ENCODE measurements at regions not wholly inside any gene's neighbourhood (a gene's known extent, or its start where the extent isn't known, plus 50 kb on each side); places are given as distances from the start of the nearest gene placed in this dataset.
"Not testable (repeated sequence)": the region's sequence is repeated elsewhere in the genome, so short reads cannot be mapped to it uniquely, and the experiment has no call there.

DNA sequence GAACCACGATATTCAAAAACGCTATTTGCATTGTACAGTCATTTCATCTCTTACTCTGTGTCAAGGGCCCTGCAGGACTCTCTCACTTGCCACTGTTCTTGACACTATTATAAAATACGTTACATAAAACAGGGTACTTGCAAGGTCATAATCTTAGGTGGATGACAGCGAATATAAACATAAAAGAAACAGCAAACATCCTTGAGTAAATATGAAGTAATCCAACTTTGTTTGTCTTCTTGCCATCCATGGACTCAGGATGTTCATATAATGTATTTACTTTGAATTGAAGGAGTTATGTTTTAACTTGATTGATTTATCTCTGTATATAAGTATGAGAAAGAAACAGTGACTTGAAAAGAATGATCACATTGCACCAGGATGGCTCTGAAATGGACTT lies 106.6 kb downstream of the UGT2B4 start:
- DNase-seq (ENCODE audit: low read depth in 1 of 2, low spot score in 1 of 2), result peak in 1 of 2 experiments; percentile 58
- H3K4me2 ChIP-seq, result peak overlapping the region; percentile 38; the same call in 1 of the 3 replicates
- FAIRE-seq, H3K9me3 ChIP-seq, CTCF ChIA-PET, POLR2A ChIA-PET, H3K4me3 ChIP-seq, H3K27ac ChIP-seq, ATAC-seq, H3K4me1 ChIP-seq: not testable (repeated sequence)
- TF ChIP-seq CEBPB (IDR thresholded peaks at IDR 0.05), result peak; percentile 21 to 24; a peak in 2 of 4 replicates
- TF ChIP-seq, protein P1, sequence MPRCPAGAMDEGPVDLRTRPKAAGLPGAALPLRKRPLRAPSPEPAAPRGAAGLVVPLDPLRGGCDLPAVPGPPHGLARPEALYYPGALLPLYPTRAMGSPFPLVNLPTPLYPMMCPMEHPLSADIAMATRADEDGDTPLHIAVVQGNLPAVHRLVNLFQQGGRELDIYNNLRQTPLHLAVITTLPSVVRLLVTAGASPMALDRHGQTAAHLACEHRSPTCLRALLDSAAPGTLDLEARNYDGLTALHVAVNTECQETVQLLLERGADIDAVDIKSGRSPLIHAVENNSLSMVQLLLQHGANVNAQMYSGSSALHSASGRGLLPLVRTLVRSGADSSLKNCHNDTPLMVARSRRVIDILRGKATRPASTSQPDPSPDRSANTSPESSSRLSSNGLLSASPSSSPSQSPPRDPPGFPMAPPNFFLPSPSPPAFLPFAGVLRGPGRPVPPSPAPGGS (IDR thresholded peaks at IDR 0.05), result 0 out of 3 replicates have a peak, but pooled peaks have one; percentile 25
- TF ChIP-seq GATA3 (IDR thresholded peaks at IDR 0.05; ENCODE audit: borderline replicate concordance), result peak; percentile 60
- 0 out of 5 replicates have a peak, but pooled peaks of 1 of the 2 experiments have one; percentile 21 for TF ChIP-seq JUN (IDR thresholded peaks at IDR 0.05)
- TF ChIP-seq, protein P2, sequence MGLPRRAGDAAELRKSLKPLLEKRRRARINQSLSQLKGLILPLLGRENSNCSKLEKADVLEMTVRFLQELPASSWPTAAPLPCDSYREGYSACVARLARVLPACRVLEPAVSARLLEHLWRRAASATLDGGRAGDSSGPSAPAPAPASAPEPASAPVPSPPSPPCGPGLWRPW (IDR thresholded peaks at IDR 0.05), result 0 out of 2 replicates have a peak, but pooled peaks have one; percentile 12
- WGBS (ENCODE audit: missing lambda C conversion rate), result 3% methylated on average over 4 of the region's 4 CpGs

DNA sequence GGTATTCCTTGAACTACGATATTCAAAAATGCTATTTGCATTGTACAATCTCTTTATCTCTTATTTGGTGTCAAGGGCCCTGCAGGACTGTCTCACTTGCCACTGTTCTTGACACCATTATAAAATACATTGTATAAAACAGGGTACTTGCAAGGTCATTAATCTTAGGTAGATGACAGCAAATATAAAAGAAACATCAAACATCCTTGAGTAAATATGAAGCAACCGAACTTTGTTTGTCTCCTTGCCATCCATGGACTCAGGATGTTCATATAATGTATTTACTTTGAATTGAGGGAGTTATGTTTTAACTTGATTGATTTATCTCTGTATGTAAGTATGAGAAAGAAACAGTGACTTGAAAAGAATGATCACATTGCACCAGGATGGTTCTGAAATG lies 87.3 kb downstream of the UGT2B4 start:
- no peaks in the 10 kb centered on the region for H3K4me1 ChIP-seq
- TF ChIP-seq POLR2A (IDR thresholded peaks at IDR 0.05; ENCODE audit: low read length) (no peak), ESRRA (IDR thresholded peaks at IDR 0.05; ENCODE audit: borderline replicate concordance, low read length) (no peak), ZC3H11A (IDR thresholded peaks at IDR 0.05) (no peak), FOSL2 (IDR thresholded peaks at IDR 0.05) (no peak), FOSL2 (CRISPR knock-in tag; IDR thresholded peaks at IDR 0.05) (no peak), GATA3 (IDR thresholded peaks at IDR 0.05; ENCODE audit: borderline replicate concordance) (0 out of 2 replicates have a peak, but pooled peaks have one; percentile 36), HDAC2 (IDR thresholded peaks at IDR 0.05) (no peak)
- TF ChIP-seq, protein P3, sequence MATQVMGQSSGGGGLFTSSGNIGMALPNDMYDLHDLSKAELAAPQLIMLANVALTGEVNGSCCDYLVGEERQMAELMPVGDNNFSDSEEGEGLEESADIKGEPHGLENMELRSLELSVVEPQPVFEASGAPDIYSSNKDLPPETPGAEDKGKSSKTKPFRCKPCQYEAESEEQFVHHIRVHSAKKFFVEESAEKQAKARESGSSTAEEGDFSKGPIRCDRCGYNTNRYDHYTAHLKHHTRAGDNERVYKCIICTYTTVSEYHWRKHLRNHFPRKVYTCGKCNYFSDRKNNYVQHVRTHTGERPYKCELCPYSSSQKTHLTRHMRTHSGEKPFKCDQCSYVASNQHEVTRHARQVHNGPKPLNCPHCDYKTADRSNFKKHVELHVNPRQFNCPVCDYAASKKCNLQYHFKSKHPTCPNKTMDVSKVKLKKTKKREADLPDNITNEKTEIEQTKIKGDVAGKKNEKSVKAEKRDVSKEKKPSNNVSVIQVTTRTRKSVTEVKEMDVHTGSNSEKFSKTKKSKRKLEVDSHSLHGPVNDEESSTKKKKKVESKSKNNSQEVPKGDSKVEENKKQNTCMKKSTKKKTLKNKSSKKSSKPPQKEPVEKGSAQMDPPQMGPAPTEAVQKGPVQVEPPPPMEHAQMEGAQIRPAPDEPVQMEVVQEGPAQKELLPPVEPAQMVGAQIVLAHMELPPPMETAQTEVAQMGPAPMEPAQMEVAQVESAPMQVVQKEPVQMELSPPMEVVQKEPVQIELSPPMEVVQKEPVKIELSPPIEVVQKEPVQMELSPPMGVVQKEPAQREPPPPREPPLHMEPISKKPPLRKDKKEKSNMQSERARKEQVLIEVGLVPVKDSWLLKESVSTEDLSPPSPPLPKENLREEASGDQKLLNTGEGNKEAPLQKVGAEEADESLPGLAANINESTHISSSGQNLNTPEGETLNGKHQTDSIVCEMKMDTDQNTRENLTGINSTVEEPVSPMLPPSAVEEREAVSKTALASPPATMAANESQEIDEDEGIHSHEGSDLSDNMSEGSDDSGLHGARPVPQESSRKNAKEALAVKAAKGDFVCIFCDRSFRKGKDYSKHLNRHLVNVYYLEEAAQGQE (IDR thresholded peaks at IDR 0.05), result no peak
- WGBS (ENCODE audit: missing lambda C conversion rate), result 1% methylated on average over 2 of the region's 2 CpGs
- no peak overlapping the region for H3K27ac ChIP-seq
- no peak overlapping the region for H3K4me3 ChIP-seq
- H3K9me3 ChIP-seq, result no peaks in the 10 kb centered on the region
- no peak for ATAC-seq
- DNase-seq (ENCODE audit: low read depth in 1 of 2, low spot score in 1 of 2), result peak in 1 of 2 experiments; percentile 24
- POLR2A ChIA-PET, result no interaction called here
- CTCF ChIA-PET, result no interaction called here
- no peak for FAIRE-seq
- H3K4me2 ChIP-seq, result no peak overlapping the region

DNA sequence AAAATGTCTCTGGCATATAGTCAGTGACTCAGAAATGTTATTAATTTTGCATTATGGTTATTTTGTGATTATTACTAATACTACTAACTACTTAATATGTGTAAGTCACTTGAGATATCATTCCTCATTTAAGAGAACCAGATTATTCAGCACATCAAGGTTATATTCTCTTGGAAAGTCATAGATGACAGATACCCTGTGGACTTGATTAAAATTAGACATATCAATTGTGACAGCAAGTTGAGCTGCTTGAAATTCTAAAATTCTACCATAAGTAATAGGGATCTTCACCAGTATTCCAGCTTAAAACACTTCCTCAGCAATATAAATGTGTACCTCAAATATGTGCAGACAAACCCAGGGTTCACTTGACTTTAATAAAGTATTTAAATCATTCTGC lies 83.7 kb downstream of the UGT2B4 start:
- FAIRE-seq; H3K4me2 ChIP-seq; DNase-seq (ENCODE audit: low read depth in 1 of 2, low spot score in 1 of 2); H3K4me1 ChIP-seq; ATAC-seq; POLR2A ChIA-PET; H3K9me3 ChIP-seq; H3K4me3 ChIP-seq; H3K27ac ChIP-seq; CTCF ChIA-PET: not testable (repeated sequence)

DNA sequence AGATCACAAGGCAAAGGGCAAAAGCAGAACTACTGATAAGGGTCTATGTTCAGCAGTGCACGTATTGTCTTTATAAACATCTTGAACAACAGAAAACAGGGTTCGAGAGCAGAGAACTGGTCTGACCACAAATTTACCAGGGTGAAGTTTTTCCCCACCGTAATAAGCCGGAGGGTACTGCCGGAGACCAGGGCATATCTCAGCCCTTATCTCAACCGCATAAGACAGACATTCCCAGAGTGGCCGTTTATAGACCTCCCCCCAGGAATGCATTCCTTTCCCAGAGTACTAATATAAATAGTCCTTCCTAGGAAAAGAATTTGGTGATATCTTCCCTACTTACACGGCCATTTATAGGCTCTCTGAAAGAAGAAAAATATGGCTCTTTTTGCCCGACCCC lies 71.0 kb downstream of the UGT2B4 start:
- FAIRE-seq; CTCF ChIA-PET; H3K4me1 ChIP-seq; ATAC-seq; H3K27ac ChIP-seq; POLR2A ChIA-PET; DNase-seq (ENCODE audit: low read depth in 1 of 2, low spot score in 1 of 2); H3K9me3 ChIP-seq; H3K4me3 ChIP-seq; H3K4me2 ChIP-seq: not testable (repeated sequence)
- WGBS (ENCODE audit: missing lambda C conversion rate), result 55% methylated on average over 9 of the region's 9 CpGs

Data from A549 (cell line).